ENCODE measurements at regions not wholly inside any gene's neighbourhood (a gene's known extent, or its start where the extent isn't known, plus 50 kb on each side); places are given as distances from the start of the nearest gene placed in this dataset.
A peak's percentile ranks its signal among the peaks of the same experiment; 100 is the strongest.

DNA sequence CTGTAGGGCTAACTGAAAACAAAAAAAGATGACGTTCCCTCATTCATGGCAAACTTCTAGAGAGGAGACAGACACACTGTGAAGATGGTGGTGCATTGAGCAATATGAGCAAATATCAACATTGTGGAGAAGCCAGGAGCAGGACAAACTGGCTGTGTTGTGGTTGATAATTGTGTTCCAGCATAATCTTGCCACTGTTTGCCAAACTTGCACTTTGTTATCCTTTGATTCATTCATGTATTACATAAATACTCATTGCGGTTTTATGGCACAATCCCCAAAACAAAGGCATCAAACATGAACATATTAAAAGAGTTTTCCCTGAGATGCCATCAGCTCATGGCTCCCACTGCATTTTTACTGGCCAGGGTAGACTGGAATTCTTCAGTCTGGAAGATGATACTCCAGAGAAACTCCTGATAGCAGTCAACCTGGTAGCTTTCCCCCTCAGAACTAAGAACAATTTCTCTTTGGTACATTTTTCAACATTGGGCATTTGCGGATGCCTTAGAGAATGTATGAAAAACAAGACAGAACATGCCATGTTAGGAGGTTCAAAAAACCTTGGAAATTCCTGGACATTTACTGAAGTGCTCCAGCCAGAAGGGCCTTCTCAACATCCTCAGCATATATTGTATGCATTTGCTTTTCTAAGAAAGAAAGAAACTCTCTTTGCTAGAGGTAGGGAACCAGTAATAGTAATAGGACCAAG is 487.4 kb upstream of the CELF4 start:
- Mint-ChIP-seq H3K4me3 (no peak overlapping the region), H3K27me3 (ENCODE audit: insufficient read depth) (no peaks in the 10 kb centered on the region), H3K9me3 (no peaks in the 10 kb centered on the region), H3K27ac (no peak overlapping the region), H3K36me3 (ENCODE audit: low read depth) (no peaks in the 10 kb centered on the region), H3K4me1 (no peaks in the 10 kb centered on the region)
- Histone ChIP-seq H3K36me3 (ENCODE audit: control insufficient read depth, insufficient read depth, low read length) (no peaks in the 10 kb centered on the region), H3K9me3 (ENCODE audit: control insufficient read depth, low read length) (no peaks in the 10 kb centered on the region), H3K27me3 (ENCODE audit: control insufficient read depth, insufficient read depth, low read length, poor library complexity, severe bottlenecking) (no peaks in the 10 kb centered on the region), H3K9ac (ENCODE audit: extremely low read depth, low read length, poor library complexity, severe bottlenecking) (no peak overlapping the region), H3K27ac (ENCODE audit: low read depth, low read length) (no peak overlapping the region), H3K4me1 (ENCODE audit: control insufficient read depth, insufficient read depth, low read length) (no peaks in the 10 kb centered on the region), H3K4me3 (ENCODE audit: low read length) (no peak overlapping the region)
- no peak for DNase-seq
- 97% methylated on average over 3 of the region's 3 CpGs; no CpG with 5 or more reads in 1 of the 2 experiments for WGBS, 2 experiments (ENCODE audit: insufficient coverage in 1 of 2, insufficient read length in 1 of 2)
- TF ChIP-seq, protein P1, sequence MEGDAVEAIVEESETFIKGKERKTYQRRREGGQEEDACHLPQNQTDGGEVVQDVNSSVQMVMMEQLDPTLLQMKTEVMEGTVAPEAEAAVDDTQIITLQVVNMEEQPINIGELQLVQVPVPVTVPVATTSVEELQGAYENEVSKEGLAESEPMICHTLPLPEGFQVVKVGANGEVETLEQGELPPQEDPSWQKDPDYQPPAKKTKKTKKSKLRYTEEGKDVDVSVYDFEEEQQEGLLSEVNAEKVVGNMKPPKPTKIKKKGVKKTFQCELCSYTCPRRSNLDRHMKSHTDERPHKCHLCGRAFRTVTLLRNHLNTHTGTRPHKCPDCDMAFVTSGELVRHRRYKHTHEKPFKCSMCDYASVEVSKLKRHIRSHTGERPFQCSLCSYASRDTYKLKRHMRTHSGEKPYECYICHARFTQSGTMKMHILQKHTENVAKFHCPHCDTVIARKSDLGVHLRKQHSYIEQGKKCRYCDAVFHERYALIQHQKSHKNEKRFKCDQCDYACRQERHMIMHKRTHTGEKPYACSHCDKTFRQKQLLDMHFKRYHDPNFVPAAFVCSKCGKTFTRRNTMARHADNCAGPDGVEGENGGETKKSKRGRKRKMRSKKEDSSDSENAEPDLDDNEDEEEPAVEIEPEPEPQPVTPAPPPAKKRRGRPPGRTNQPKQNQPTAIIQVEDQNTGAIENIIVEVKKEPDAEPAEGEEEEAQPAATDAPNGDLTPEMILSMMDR (conservative IDR thresholded peaks at IDR 0.05): no peak

DNA sequence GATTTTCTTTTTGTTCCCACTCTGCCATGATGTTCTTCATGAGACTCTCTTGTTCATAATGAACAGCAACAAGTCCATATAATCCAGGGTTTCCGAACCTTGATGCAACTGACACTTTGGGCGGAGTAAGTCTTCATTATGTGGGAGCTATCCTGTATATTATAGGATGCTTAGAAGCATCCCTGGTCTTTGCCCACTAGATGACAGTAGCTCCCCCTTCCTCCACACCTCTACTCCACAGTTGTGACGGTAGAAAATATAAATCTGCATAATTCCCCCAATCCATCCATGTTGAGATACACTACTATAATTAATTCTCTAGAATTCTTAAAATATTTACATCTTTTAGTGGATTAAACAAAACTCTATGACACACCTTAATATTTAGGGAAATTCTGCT is 482.2 kb upstream of the CELF4 start:
- no peak overlapping the region for H3K4me3 ChIP-seq (ENCODE audit: low read length)
- WGBS, 2 experiments (ENCODE audit: insufficient coverage in 1 of 2, insufficient read length in 1 of 2): 61% methylated on average over 3 of the region's 3 CpGs; no CpG with 5 or more reads in 1 of the 2 experiments
- Mint-ChIP-seq H3K27ac (no peak overlapping the region), H3K4me3 (no peak overlapping the region), H3K27me3 (ENCODE audit: insufficient read depth) (peaks cover 3% of the 10 kb centered on the region), H3K9me3 (no peaks in the 10 kb centered on the region), H3K36me3 (ENCODE audit: low read depth) (no peaks in the 10 kb centered on the region), H3K4me1 (no peaks in the 10 kb centered on the region)
- no peaks in the 10 kb centered on the region for H3K36me3 ChIP-seq (ENCODE audit: control insufficient read depth, insufficient read depth, low read length)
- no peaks in the 10 kb centered on the region for H3K27me3 ChIP-seq (ENCODE audit: control insufficient read depth, insufficient read depth, low read length, poor library complexity, severe bottlenecking)
- no peak for DNase-seq
- no peaks in the 10 kb centered on the region for H3K4me1 ChIP-seq (ENCODE audit: control insufficient read depth, insufficient read depth, low read length)
- no peaks in the 10 kb centered on the region for H3K9me3 ChIP-seq (ENCODE audit: control insufficient read depth, low read length)
- H3K27ac ChIP-seq (ENCODE audit: low read depth, low read length): no peak overlapping the region
- no peak overlapping the region for H3K9ac ChIP-seq (ENCODE audit: extremely low read depth, low read length, poor library complexity, severe bottlenecking)
- TF ChIP-seq, protein P1 (conservative IDR thresholded peaks at IDR 0.05): peak; percentile 74

DNA sequence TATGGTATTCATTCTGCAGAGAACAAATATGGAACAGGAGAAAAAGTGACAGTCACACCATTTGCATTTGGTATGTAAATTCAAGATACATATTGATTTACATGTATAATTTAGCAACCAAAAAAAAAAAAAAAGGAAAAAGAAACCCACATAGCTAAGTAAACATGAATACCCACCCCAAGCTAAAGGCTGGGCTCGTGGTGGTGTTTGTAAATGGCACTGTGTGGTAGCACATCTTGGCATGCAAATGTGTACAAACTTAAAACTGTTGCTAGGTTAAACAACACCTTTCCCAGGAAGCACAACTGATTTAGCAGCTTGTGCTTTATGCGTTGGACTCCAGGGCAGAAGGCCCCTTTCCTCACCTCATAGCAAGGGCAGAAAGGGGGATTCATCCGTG is 481.1 kb upstream of the CELF4 start:
- H3K27me3 ChIP-seq (ENCODE audit: control insufficient read depth, insufficient read depth, low read length, poor library complexity, severe bottlenecking): no peaks in the 10 kb centered on the region
- TF ChIP-seq, protein P1 (conservative IDR thresholded peaks at IDR 0.05): no peak
- no peaks in the 10 kb centered on the region for H3K36me3 ChIP-seq (ENCODE audit: control insufficient read depth, insufficient read depth, low read length)
- Mint-ChIP-seq H3K4me3 (no peak overlapping the region), H3K27ac (no peak overlapping the region), H3K27me3 (ENCODE audit: insufficient read depth) (peaks cover 11% of the 10 kb centered on the region), H3K9me3 (no peaks in the 10 kb centered on the region), H3K4me1 (no peaks in the 10 kb centered on the region), H3K36me3 (ENCODE audit: low read depth) (no peaks in the 10 kb centered on the region)
- H3K9ac ChIP-seq (ENCODE audit: extremely low read depth, low read length, poor library complexity, severe bottlenecking): no peak overlapping the region
- 91 to 93% methylated on average over 2 to 3 of the region's 3 CpGs for WGBS, 2 experiments (ENCODE audit: insufficient coverage in 1 of 2, insufficient read length in 1 of 2)
- no peak overlapping the region for H3K27ac ChIP-seq (ENCODE audit: low read depth, low read length)
- H3K4me1 ChIP-seq (ENCODE audit: control insufficient read depth, insufficient read depth, low read length): no peaks in the 10 kb centered on the region
- no peaks in the 10 kb centered on the region for H3K9me3 ChIP-seq (ENCODE audit: control insufficient read depth, low read length)
- no peak overlapping the region for H3K4me3 ChIP-seq (ENCODE audit: low read length)
- DNase-seq: no peak

Measured in endodermal cell (in vitro differentiated cells).